GM12878 (cell line): ENCODE measurements at regions not wholly inside any gene's neighbourhood (a gene's known extent, or its start where the extent isn't known, plus 50 kb on each side); places are given as distances from the start of the nearest gene placed in this dataset.

Source experiments
- ATAC-seq: fragments of 200-7000 bp; cut with Tn5 transposase; 3 replicates; pipeline ENCODE4 v1.9.1; 2020; ENCODE audit warnings: mild to moderate bottlenecking, moderate library complexity
- BruUV-seq: library from RNA; stranded (reverse); fragments of 400-500 nt; replicated peaks from 2 replicates; lab custom pipeline; 2021; lab: Mats Ljungman, UMichigan
- CTCF ChIA-PET: fragments of 300-600 bp; sonication (Branson Sonifier 250); formaldehyde crosslinking; extraction: SDS; loops from one replicate; lab custom pipeline; 2021; ENCODE audit warnings: inconsistent platforms; lab: Yijun Ruan, JAX
- POLR2A ChIA-PET: fragments of 350-600 bp; formaldehyde crosslinking; extraction: SDS; loops from one replicate; lab custom pipeline; 2021; ENCODE audit warnings: inconsistent platforms; lab: Charles Lee
- RAD21 ChIA-PET: fragments of 300-600 bp; sonication (Branson Sonifier 250); formaldehyde crosslinking; loops from one replicate; lab custom pipeline; 2023; ENCODE audit warnings: antibody characterized with exemption; ENCODE audit not compliant: unreplicated experiment; lab: Charles Lee
- SMC1A ChIA-PET: fragments of 300-600 bp; sonication (Branson Sonifier 250); formaldehyde crosslinking; loops from one replicate; lab custom pipeline; 2023; ENCODE audit not compliant: unreplicated experiment, uncharacterized antibody; lab: Charles Lee
- DNase-seq: peaks from one replicate; pipeline ENCODE4 v3.0.0-alpha.2; 2011; ENCODE audit warnings: low read depth, low spot score
- FAIRE-seq: peaks from 3 replicates; lab custom pipeline; 2011; peaks lifted over from hg19 to GRCh38; lab: Jason Lieb, UNC
- H2AFZ ChIP-seq: 2 replicates; pipeline ENCODE4 v1.6.0; 2011; ENCODE audit warnings: low read depth, low read length, control low read depth; ENCODE audit not compliant: control insufficient read depth
- H3K27ac ChIP-seq: 2 replicates; pipeline ENCODE4 v1.5.1; 2011; ENCODE audit warnings: control low read depth; ENCODE audit not compliant: control insufficient read depth, insufficient read depth
- H3K27me3 ChIP-seq, 2 experiments: replicated peaks in 1 of 2; 2 replicates each; pipeline versions ENCODE4 v1.6.0 to v1.6.1; 2011; ENCODE audit warnings: low read length in 1 of 2; ENCODE audit not compliant: control insufficient read depth in 2 of 2, insufficient read depth in 2 of 2
- H3K36me3 ChIP-seq, 2 experiments: 2 replicates each; pipeline ENCODE4 v1.5.1; 2011; ENCODE audit warnings: low read length in 1 of 2; ENCODE audit not compliant: control insufficient read depth in 2 of 2, insufficient read depth in 2 of 2
- H3K4me1 ChIP-seq: 2 replicates; pipeline ENCODE4 v1.6.1; 2011; ENCODE audit warnings: mild to moderate bottlenecking, low read length, moderate library complexity, mixed read lengths; ENCODE audit not compliant: control insufficient read depth, insufficient read depth
- H3K4me2 ChIP-seq: 2 replicates; pipeline ENCODE4 v1.6.0; 2011; ENCODE audit warnings: control low read depth; ENCODE audit not compliant: control insufficient read depth, insufficient read depth
- H3K4me3 ChIP-seq: fragments of 200-600 bp; sonication (generic); 2 replicates; pipeline ENCODE4 v1.5.1; 2016
- H3K79me2 ChIP-seq: 2 replicates; pipeline ENCODE4 v1.6.0; 2011; ENCODE audit warnings: low read length; ENCODE audit not compliant: control insufficient read depth, insufficient read depth
- H3K9ac ChIP-seq: 2 replicates; pipeline ENCODE4 v1.8.0; 2011; ENCODE audit warnings: low read length, control low read depth, mixed read lengths; ENCODE audit not compliant: control insufficient read depth, insufficient read depth
- H3K9me3 ChIP-seq: replicated peaks from 3 replicates; pipeline ENCODE4 v1.5.1; 2011; ENCODE audit warnings: mild to moderate bottlenecking, low read length; ENCODE audit not compliant: control insufficient read depth, insufficient read depth
- H4K20me1 ChIP-seq: 2 replicates; pipeline ENCODE4 v1.6.0; 2011; ENCODE audit not compliant: control insufficient read depth, insufficient read depth
- CBX3 ChIP-seq: fragments of 200-600 bp; sonication (generic); IDR thresholded peaks from 2 replicates; pipeline ENCODE4 v1.6.1; 2016; ENCODE audit warnings: low read depth, borderline replicate concordance
- E2F4 ChIP-seq: IDR thresholded peaks from 2 replicates; pipeline ENCODE4 v1.6.1; 2012; ENCODE audit warnings: low read depth, low read length, improper control_type of control experiment
- EGR1 ChIP-seq, 2 experiments: IDR thresholded peaks; 1 replicate in 1 of 2; 2 replicates in 1 of 2; pipeline ENCODE4 v1.6.1; 2011 to 2012; ENCODE audit warnings: low read depth in 2 of 2, low read length in 2 of 2, borderline replicate concordance in 1 of 2, mild to moderate bottlenecking in 1 of 2, moderate library complexity in 1 of 2
- FOS ChIP-seq: IDR thresholded peaks from 3 replicates; pipeline ENCODE4 v1.6.1; 2011; ENCODE audit warnings: borderline replicate concordance; ENCODE audit not compliant: insufficient read length; ENCODE audit errors: extremely low read depth
- HCFC1 ChIP-seq: fragments of 150-350 bp; IDR thresholded peaks from 2 replicates; pipeline ENCODE4 v1.6.1; 2014; ENCODE audit warnings: low read length
- NFYA ChIP-seq: IDR thresholded peaks from 2 replicates; pipeline ENCODE4 v1.6.1; 2011; ENCODE audit warnings: low read depth, mild to moderate bottlenecking, low read length, improper control_type of control experiment, borderline replicate concordance
- NR2C2 ChIP-seq: IDR thresholded peaks from 2 replicates; pipeline ENCODE4 v1.6.1; 2011; ENCODE audit warnings: borderline replicate concordance, low read depth; ENCODE audit not compliant: control insufficient read depth, insufficient read length
- PML ChIP-seq: IDR thresholded peaks from 2 replicates; pipeline ENCODE4 v1.6.1; 2012; ENCODE audit warnings: low read length, inconsistent platforms
- POU2F2 ChIP-seq: IDR thresholded peaks from 3 replicates; pipeline ENCODE4 v1.6.1; 2011; ENCODE audit warnings: low read depth, mild to moderate bottlenecking, low read length, borderline replicate concordance
- RCOR1 ChIP-seq: conservative IDR thresholded peaks from 2 replicates; pipeline ENCODE4 v1.6.1; 2012; ENCODE audit warnings: low read depth, low read length, improper control_type of control experiment
- SMARCA5 ChIP-seq: fragments of 450-650 bp; IDR thresholded peaks from 2 replicates; pipeline ENCODE4 v1.6.1; 2017; ENCODE audit warnings: mild to moderate bottlenecking
- ZBTB4 ChIP-seq: fragments of 450-650 bp; formaldehyde crosslinking; IDR thresholded peaks from 2 replicates; pipeline ENCODE4 v1.4.0; 2022; ENCODE audit warnings: mild to moderate bottlenecking, moderate library complexity
- whole genome bisulfite sequencing: methylation state at CpG from one replicate; pipeline ENCODE4 v1.1.6; 2016; ENCODE audit warnings: low lambda C conversion rate; ENCODE audit not compliant: insufficient replicate concordance, insufficient coverage; ENCODE audit errors: missing lambda C conversion rate; 5-methylcytosine and 5-hydroxymethylcytosine counted together
- in situ Hi-C: fragments of 300-500 bp; cut with MboI; formaldehyde crosslinking; loops from 9 replicates; pipeline ENCODE4 v1.14.3; 2018; ENCODE audit warnings: mixed read lengths
- intact Hi-C: fragments of 100-400 bp; cut with micrococcal nuclease; formaldehyde crosslinking; loops from one replicate; pipeline ENCODE4 v1.14.2; 2022; ENCODE audit not compliant: unreplicated experiment

DNA sequence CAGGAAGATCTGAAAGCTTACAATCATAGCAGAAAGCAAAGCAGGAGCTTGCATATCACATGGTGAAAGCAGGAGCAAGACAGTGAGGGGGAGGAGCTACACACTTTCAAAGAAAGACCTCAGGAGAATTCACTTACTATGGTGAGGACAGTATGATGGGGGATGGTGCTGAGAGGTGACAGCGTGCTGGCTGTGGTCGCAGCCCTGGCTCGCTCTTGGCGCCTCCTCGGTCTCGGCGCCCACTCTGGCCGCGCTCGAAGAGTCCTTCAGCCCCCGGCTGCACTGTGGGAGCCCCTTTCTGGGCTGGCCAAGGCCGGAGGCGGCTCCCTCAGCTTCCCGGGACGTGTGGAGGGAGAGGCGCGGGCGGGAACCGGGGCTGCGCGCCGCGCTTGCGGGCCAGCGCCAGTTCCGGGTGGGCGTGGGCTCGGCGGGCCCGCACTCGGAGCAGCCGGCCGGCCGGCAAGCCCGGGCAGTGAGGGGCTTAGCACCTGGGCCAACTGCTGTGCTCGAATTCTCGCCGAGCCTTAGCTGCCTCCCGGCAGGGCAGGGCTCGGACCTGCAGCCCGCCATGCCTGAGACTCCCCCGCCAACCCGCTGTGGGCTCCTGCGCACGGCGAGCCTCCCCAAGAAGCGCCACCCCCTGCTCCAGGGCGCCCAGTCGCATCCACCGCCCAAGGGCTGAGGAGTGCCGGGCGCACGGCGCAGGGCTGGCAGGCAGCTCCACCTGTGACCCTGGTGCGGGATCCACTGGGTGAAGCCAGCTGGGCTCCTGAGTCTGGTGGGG lies 131.9 kb upstream of the SPATS2L start:
- no peaks in the 10 kb centered on the region for H3K79me2 ChIP-seq
- ATAC-seq = no peak
- in situ Hi-C loops (no loop called here), intact Hi-C loops (no loop called here)
- no peak overlapping the region for H3K27ac ChIP-seq
- BruUV-seq = no TSS peak
- H3K9ac ChIP-seq = no peak overlapping the region
- ChIA-PET RAD21 (no interaction called here), POLR2A (no interaction called here), CTCF (interaction anchor here (1.2 kb wide), 1 partner anchor 21 kb away, joined by 3 read pairs; no protein-coding TSS in a partner anchor), SMC1A (interaction anchor here (1.1 kb wide), 1 partner anchor 14 kb away, joined by 3 read pairs; no protein-coding TSS in a partner anchor)
- no peak overlapping the region for H3K4me2 ChIP-seq
- H3K27me3 ChIP-seq = no peaks in the 10 kb centered on the region
- H3K36me3 ChIP-seq = no peaks in the 10 kb centered on the region
- H4K20me1 ChIP-seq = no peaks in the 10 kb centered on the region
- DNase-seq = no peak
- H3K4me1 ChIP-seq = no peaks in the 10 kb centered on the region
- TF ChIP-seq NFYA (no peak), EGR1 (IDR thresholded peaks at IDR 0.05; ENCODE audit: borderline replicate concordance in 1 of 2, low read depth in 2 of 2, low read length in 2 of 2) (no peak), RCOR1 (no peak), FOS (no peak), PML (no peak), CBX3 (no peak), SMARCA5 (no peak), ZBTB4 (no peak), E2F4 (no peak), POU2F2 (no peak), HCFC1 (no peak), NR2C2 (no peak)
- FAIRE-seq = no peak
- 79% methylated on average over 55 of the region's 55 CpGs for WGBS
- no peak overlapping the region for H3K4me3 ChIP-seq
- no peak overlapping the region for H2AFZ ChIP-seq
- H3K9me3 ChIP-seq = no peaks in the 10 kb centered on the region
